ENCODE measurements at regions not wholly inside any gene's neighbourhood (a gene's known extent, or its start where the extent isn't known, plus 50 kb on each side); places are given as distances from the start of the nearest gene placed in this dataset.

DNA sequence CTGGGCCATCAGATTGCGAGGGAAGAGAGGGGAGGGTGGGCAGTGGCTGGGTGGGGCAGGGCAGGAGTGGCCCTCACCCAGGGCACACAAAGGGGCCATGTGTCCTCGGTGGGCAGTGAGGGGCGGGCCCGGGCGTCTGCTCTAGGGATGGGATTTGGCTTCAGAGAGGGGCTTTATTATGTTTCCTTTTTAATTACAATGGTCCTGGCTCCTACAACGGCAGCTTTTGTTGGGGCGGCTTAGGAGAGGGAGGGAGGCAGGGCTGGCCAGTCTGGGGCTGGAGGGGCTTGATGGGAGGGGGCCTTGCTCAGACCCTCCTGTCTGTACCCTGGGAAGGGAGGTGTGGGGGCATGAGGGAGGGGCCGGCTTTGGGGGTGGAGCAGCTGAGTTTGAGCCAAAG lies 102.8 kb upstream of the WNT4 start:
- Histone ChIP-seq H3K4me1 (ENCODE audit: low read length) (no peaks in the 10 kb centered on the region), H2AFZ (ENCODE audit: low read length) (no peak overlapping the region), H3K4me3 (ENCODE audit: low read length) (no peak overlapping the region), H3K9me2 (replicated peaks; ENCODE audit: insufficient read depth, low read length) (no peaks in the 10 kb centered on the region), H4K20me1 (ENCODE audit: insufficient read depth, low read depth, low read length) (no peaks in the 10 kb centered on the region), H3K9ac (ENCODE audit: low read length) (no peak overlapping the region), H3K27ac (ENCODE audit: low read length) (no peak overlapping the region), H3K9me3 (ENCODE audit: low read length) (no peaks in the 10 kb centered on the region), H3K27me3 (ENCODE audit: low read length) (no peaks in the 10 kb centered on the region), H3K36me3 (ENCODE audit: insufficient read depth, low read length) (no peaks in the 10 kb centered on the region), H3K4me2 (ENCODE audit: low read depth, low read length, poor library complexity, severe bottlenecking) (no peak overlapping the region), H3K79me2 (ENCODE audit: low read length) (no peaks in the 10 kb centered on the region)
- DNase-seq = no peak

DNA sequence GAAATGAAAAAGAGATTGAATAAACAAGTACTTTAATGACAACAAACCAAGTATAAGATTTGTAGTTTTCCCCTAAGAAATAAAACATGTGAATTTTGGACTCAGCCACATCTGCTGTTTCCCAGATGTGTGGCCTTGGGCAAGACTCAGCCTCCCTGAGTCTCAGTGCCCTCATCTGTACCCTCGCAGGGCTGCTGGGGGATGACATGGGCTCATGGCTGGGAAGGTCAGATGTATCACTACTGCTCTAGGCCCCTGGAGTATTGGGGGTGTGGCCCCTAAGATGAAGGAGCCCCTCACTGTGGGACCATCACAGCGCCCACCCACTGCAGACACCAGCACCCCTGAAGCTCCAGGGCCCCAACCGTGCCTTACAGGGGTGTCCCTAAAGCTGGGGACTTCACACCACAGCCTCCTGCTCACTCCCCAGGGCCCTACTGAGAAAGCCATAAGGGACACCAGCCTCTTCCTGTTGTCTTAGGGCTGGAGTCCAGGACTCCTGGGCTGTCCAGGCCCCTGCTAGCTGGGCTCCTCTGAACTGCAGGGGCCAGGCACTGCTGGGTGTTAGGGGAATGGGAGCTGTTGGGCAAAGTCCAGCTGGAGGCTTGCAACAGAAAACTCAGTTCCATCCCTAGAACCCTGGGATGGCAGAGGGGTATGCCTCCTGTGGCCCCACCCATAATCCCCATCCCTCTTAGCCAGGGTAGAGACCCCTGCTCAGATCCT lies 104.0 kb upstream of the WNT4 start:
- no peak for DNase-seq
- Histone ChIP-seq H3K27ac (ENCODE audit: low read length) (no peak overlapping the region), H3K36me3 (ENCODE audit: insufficient read depth, low read length) (no peaks in the 10 kb centered on the region), H4K20me1 (ENCODE audit: insufficient read depth, low read depth, low read length) (no peaks in the 10 kb centered on the region), H3K4me2 (ENCODE audit: low read depth, low read length, poor library complexity, severe bottlenecking) (no peak overlapping the region), H3K27me3 (ENCODE audit: low read length) (no peaks in the 10 kb centered on the region), H3K79me2 (ENCODE audit: low read length) (no peaks in the 10 kb centered on the region), H2AFZ (ENCODE audit: low read length) (no peak overlapping the region), H3K4me1 (ENCODE audit: low read length) (no peaks in the 10 kb centered on the region), H3K9me3 (ENCODE audit: low read length) (no peaks in the 10 kb centered on the region), H3K4me3 (ENCODE audit: low read length) (no peak overlapping the region), H3K9me2 (replicated peaks; ENCODE audit: insufficient read depth, low read length) (no peaks in the 10 kb centered on the region), H3K9ac (ENCODE audit: low read length) (no peak overlapping the region)

DNA sequence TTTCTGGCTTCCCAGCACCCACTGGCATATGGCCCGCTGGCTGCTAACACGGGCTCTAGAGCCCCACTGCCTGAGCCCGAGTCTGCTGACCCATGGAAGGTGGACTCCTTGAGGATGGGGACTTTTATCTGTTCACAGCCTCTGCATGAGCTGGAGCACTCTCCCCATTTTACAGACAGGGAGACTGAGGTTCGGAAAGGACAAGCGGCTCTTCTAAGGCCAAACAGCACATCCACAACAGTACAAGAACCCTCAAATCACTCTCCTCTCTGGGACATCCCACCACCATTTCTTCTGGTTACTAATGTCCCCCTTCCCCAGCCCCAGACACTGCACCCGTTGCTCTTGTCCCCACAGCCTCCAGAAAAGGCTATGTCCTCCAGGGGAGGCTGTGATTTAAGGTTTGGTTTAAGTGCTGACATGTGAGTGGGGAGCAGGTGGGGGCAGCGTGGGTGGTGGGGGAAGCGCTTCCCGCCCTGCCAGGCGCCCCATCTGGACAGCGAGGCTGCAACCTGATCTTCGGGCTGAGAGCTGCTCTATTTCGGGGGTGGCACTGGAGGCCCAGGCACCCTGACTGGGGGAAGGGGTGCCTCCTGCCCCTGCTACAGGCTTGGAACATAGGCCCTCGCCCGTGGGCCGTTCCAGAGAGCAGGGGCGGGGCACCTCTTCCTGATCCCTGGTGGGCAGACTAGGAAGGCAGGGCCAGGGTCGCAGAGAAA lies 104.8 kb upstream of the WNT4 start:
- H2AFZ ChIP-seq (ENCODE audit: low read length) = no peak overlapping the region
- DNase-seq = no peak
- no peak overlapping the region for H3K27ac ChIP-seq (ENCODE audit: low read length)
- no peaks in the 10 kb centered on the region for H3K9me3 ChIP-seq (ENCODE audit: low read length)
- no peak overlapping the region for H3K4me2 ChIP-seq (ENCODE audit: low read depth, low read length, poor library complexity, severe bottlenecking)
- no peaks in the 10 kb centered on the region for H3K79me2 ChIP-seq (ENCODE audit: low read length)
- no peaks in the 10 kb centered on the region for H4K20me1 ChIP-seq (ENCODE audit: insufficient read depth, low read depth, low read length)
- no peaks in the 10 kb centered on the region for H3K9me2 ChIP-seq (replicated peaks; ENCODE audit: insufficient read depth, low read length)
- H3K27me3 ChIP-seq (ENCODE audit: low read length) = no peaks in the 10 kb centered on the region
- H3K4me1 ChIP-seq (ENCODE audit: low read length) = no peaks in the 10 kb centered on the region
- no peak overlapping the region for H3K4me3 ChIP-seq (ENCODE audit: low read length)
- no peak overlapping the region for H3K9ac ChIP-seq (ENCODE audit: low read length)
- H3K36me3 ChIP-seq (ENCODE audit: insufficient read depth, low read length) = no peaks in the 10 kb centered on the region

DNA sequence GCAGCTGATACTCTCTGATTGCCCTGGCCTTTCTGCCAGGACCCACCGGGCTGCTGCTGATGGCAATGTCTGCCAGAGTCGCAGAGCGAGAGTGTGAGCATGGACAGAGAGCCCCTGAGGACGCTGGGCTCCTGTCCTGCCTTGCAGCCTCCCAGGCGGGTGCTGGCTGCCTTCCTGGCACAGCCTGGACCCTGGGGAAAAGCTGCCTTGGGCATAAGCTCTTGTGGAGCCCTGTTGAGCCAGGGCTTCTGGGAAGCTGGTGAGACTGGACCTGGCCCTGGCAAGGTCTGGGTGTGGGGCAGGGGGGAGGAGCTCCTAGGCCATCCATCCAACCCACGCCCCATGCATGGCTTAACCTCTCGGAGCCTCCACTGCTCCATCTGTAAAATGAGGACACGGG lies 105.8 kb upstream of the WNT4 start:
- DNase-seq = no peak
- H3K4me3 ChIP-seq (ENCODE audit: low read length) = no peak overlapping the region
- no peak overlapping the region for H3K9ac ChIP-seq (ENCODE audit: low read length)
- H3K4me2 ChIP-seq (ENCODE audit: low read depth, low read length, poor library complexity, severe bottlenecking) = no peak overlapping the region
- H3K4me1 ChIP-seq (ENCODE audit: low read length) = no peaks in the 10 kb centered on the region
- no peaks in the 10 kb centered on the region for H3K79me2 ChIP-seq (ENCODE audit: low read length)
- no peak overlapping the region for H3K27ac ChIP-seq (ENCODE audit: low read length)
- no peaks in the 10 kb centered on the region for H4K20me1 ChIP-seq (ENCODE audit: insufficient read depth, low read depth, low read length)
- H3K9me3 ChIP-seq (ENCODE audit: low read length) = no peaks in the 10 kb centered on the region
- H2AFZ ChIP-seq (ENCODE audit: low read length) = no peak overlapping the region
- no peaks in the 10 kb centered on the region for H3K9me2 ChIP-seq (replicated peaks; ENCODE audit: insufficient read depth, low read length)
- H3K36me3 ChIP-seq (ENCODE audit: insufficient read depth, low read length) = no peaks in the 10 kb centered on the region
- no peaks in the 10 kb centered on the region for H3K27me3 ChIP-seq (ENCODE audit: low read length)

DNA sequence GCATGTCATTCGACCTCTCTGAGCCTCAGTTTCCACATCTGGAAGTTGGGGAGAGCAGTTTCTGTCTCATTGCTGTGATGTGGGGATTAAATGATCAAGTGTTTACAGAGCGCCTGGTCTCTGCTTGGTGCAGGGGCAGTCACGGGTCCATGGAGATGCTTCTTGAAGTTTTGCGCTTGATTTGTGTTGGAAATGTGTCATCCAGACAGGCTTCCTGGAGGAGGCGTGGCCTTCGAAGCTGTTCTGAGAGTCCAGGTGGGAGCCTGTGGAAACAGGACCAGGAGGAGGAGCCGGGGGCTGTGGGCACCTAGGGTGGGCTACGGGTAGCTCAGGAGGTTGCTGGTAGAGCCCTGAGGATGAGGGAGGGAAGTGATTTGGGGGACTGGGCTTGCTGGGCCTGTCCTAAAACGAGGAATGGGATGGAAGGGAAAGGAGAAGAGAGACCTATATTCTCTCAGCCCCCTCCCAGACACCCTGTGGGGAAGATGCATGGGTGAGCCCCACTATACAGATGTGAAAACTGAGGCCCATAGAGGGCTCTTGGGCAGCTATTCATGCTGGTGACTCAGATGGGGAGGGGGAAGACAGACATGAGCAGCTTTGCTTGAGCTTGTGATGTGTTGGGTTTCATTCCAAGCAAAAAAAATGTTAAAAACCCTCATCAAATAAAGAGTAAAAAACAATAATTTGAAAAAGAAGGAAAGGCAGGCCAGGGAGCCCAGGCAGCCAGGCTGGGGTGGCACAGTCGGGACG lies 107.2 kb upstream of the WNT4 start:
- Histone ChIP-seq H3K9me3 (ENCODE audit: low read length) (no peaks in the 10 kb centered on the region), H3K27me3 (ENCODE audit: low read length) (no peaks in the 10 kb centered on the region), H3K27ac (ENCODE audit: low read length) (no peak overlapping the region), H3K9ac (ENCODE audit: low read length) (no peak overlapping the region), H3K36me3 (ENCODE audit: insufficient read depth, low read length) (no peaks in the 10 kb centered on the region), H3K9me2 (replicated peaks; ENCODE audit: insufficient read depth, low read length) (no peaks in the 10 kb centered on the region), H4K20me1 (ENCODE audit: insufficient read depth, low read depth, low read length) (no peaks in the 10 kb centered on the region), H3K79me2 (ENCODE audit: low read length) (no peaks in the 10 kb centered on the region), H3K4me1 (ENCODE audit: low read length) (no peaks in the 10 kb centered on the region), H2AFZ (ENCODE audit: low read length) (no peak overlapping the region), H3K4me2 (ENCODE audit: low read depth, low read length, poor library complexity, severe bottlenecking) (no peak overlapping the region), H3K4me3 (ENCODE audit: low read length) (no peak overlapping the region)
- no peak for DNase-seq

DNA sequence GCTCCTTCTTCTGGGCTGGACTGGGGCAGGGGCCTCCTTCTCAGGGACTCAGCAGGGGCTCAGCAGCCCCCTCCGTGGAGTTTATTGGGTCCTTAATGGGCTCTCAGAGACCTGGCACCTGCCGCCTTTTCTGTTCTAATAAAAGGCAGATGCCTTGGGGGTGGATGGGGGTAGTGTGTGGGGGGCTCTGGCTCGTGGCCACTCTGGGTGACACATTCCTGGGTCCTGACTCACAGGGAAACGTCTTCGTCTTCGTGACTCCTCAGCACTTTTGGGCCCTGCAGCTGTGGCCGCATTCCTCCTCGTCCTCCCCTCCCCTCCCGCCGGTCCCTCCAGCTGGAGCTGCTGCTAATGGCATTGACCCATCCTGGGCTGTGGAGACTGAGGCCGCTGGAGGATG lies 107.8 kb upstream of the WNT4 start:
- no peaks in the 10 kb centered on the region for H3K4me1 ChIP-seq (ENCODE audit: low read length)
- DNase-seq = no peak
- H2AFZ ChIP-seq (ENCODE audit: low read length) = no peak overlapping the region
- H3K9me3 ChIP-seq (ENCODE audit: low read length) = no peaks in the 10 kb centered on the region
- no peak overlapping the region for H3K4me2 ChIP-seq (ENCODE audit: low read depth, low read length, poor library complexity, severe bottlenecking)
- H3K9me2 ChIP-seq (replicated peaks; ENCODE audit: insufficient read depth, low read length) = no peaks in the 10 kb centered on the region
- H3K9ac ChIP-seq (ENCODE audit: low read length) = no peak overlapping the region
- H3K79me2 ChIP-seq (ENCODE audit: low read length) = no peaks in the 10 kb centered on the region
- no peaks in the 10 kb centered on the region for H3K27me3 ChIP-seq (ENCODE audit: low read length)
- H4K20me1 ChIP-seq (ENCODE audit: insufficient read depth, low read depth, low read length) = no peaks in the 10 kb centered on the region
- H3K36me3 ChIP-seq (ENCODE audit: insufficient read depth, low read length) = no peaks in the 10 kb centered on the region
- no peak overlapping the region for H3K4me3 ChIP-seq (ENCODE audit: low read length)
- H3K27ac ChIP-seq (ENCODE audit: low read length) = no peak overlapping the region

DNA sequence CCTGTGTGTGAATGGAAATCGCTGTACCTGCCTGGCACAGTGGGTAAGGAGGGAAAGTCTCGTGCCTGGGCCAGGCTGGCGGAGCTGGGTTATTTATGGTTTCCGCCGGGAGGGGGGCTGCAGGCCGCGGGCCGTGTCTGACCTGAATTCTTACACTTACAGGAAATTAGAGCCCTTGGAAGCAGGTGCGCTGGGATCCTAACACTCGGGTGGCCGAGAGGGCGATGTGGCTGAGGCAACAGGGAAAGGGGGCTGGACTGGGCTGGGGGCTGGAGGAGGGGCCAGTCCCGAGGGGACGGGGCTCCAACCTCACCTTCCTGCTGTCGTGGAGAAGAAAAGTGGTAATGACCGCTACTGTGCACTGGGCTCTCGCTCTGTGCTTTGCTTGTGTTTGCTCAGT lies 109.4 kb upstream of the WNT4 start:
- Histone ChIP-seq H3K4me3 (ENCODE audit: low read length) (no peak overlapping the region), H3K9ac (ENCODE audit: low read length) (no peak overlapping the region), H3K4me2 (ENCODE audit: low read depth, low read length, poor library complexity, severe bottlenecking) (no peak overlapping the region), H3K9me3 (ENCODE audit: low read length) (no peaks in the 10 kb centered on the region), H3K4me1 (ENCODE audit: low read length) (no peaks in the 10 kb centered on the region), H3K27me3 (ENCODE audit: low read length) (no peaks in the 10 kb centered on the region), H4K20me1 (ENCODE audit: insufficient read depth, low read depth, low read length) (no peaks in the 10 kb centered on the region), H3K36me3 (ENCODE audit: insufficient read depth, low read length) (no peaks in the 10 kb centered on the region), H3K9me2 (replicated peaks; ENCODE audit: insufficient read depth, low read length) (no peaks in the 10 kb centered on the region), H3K79me2 (ENCODE audit: low read length) (no peaks in the 10 kb centered on the region), H3K27ac (ENCODE audit: low read length) (no peak overlapping the region), H2AFZ (ENCODE audit: low read length) (no peak overlapping the region)
- DNase-seq = no peak

DNA sequence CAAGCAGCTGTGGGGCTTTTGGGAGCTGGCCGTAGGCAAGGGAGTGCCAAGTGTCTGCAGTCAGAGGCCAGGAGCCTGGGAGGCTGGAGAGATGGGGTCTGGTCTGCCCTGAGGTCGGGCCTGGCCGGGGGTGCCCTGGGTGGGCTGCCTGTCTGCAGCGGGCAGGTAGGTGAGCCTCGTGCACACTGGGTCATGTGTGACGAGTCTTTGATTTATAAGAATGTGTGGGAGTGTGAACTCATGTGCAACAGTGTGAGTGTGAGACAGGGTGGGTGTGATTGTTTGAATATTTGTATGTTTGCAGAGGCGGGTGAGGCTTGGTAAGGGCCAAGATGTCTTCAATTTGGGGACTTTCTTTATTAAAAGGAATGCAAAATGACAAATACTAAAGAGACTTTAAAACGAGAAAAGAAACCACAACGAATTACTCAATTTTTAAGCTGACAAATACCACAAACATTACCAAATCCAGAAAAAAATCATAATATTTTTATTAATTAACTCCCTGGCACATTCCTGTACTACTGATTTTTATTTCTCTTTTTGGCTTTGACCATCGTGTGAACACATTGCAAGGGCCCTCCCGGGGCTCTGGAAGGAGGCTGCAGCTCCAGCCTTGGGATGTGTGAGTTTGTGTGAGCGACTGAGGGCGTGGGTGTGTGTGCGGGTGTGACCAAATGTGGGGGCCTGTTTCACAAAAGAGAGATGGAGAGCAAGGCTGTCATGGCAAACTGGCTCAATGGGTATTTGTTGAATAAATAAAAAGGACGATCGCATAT lies 110.3 kb upstream of the WNT4 start:
- Histone ChIP-seq H3K36me3 (ENCODE audit: insufficient read depth, low read length) (no peaks in the 10 kb centered on the region), H3K4me1 (ENCODE audit: low read length) (no peaks in the 10 kb centered on the region), H3K4me2 (ENCODE audit: low read depth, low read length, poor library complexity, severe bottlenecking) (no peak overlapping the region), H4K20me1 (ENCODE audit: insufficient read depth, low read depth, low read length) (no peaks in the 10 kb centered on the region), H3K27ac (ENCODE audit: low read length) (no peak overlapping the region), H3K9me3 (ENCODE audit: low read length) (no peaks in the 10 kb centered on the region), H2AFZ (ENCODE audit: low read length) (no peak overlapping the region), H3K79me2 (ENCODE audit: low read length) (no peaks in the 10 kb centered on the region), H3K9me2 (replicated peaks; ENCODE audit: insufficient read depth, low read length) (no peaks in the 10 kb centered on the region), H3K4me3 (ENCODE audit: low read length) (no peak overlapping the region), H3K9ac (ENCODE audit: low read length) (no peak overlapping the region), H3K27me3 (ENCODE audit: low read length) (no peaks in the 10 kb centered on the region)
- no peak for DNase-seq
